GM03348 (cell line): ENCODE measurements at regions not wholly inside any gene's neighbourhood (a gene's known extent, or its start where the extent isn't known, plus 50 kb on each side); places are given as distances from the start of the nearest gene placed in this dataset.
"Not testable (repeated sequence)": the region's sequence is repeated elsewhere in the genome, so short reads cannot be mapped to it uniquely, and the experiment has no call there.

ENCODE experiments used
- DNase-seq: peaks from one replicate; pipeline ENCODE4 v3.0.0; 2012; ENCODE audit warnings: low spot score

DNA sequence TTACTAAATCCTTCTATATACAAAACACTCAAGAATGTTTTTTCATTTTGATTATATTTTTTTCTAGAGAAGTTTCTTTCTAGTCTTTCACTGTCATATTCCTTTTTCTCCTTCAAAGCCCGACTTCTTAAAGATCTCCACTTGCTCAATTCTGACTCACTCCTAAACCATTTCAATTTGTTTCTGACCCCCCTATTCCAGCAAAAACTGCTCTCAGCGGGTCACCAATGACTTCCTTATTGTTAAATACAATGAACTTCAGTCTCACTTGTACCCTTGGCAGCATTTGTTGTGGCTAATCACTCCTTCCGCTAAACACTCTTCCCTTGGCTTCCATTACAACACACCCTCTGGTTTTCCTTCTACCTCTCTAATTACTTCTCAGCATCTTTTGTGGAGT lies 111.1 kb upstream of the RBBP8 start:
- peak; percentile 50 for DNase-seq

DNA sequence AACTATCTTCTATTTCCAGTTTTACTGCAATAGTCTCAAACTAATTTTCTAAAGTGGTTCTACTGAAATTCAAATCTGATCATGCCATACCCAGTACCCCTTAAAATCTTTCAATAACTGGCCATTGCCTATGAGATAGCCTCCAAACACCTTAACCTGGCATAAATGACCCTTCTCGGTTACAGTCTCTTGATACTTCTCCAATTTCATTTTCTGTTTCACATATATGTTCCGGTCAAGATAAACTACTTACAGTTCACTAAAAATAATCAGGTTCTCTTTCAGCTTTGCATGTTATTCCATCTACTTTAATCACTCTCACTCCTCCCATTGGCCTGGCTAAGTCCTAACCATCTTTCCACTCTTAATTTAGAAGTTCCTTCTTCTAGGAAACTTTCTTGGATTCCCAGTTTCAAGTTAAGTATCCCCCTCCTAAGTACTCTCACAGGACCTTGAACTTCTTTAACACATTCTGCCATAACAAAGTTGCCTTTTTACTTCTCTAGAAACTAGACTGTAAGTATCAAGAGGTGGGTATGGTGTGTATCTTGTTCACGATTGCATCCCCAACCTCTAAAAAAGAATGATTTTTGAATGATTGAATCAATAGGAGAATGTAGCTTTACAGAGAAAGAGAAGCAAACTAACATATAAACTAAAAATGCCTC lies 110.2 kb upstream of the RBBP8 start:
- no peak for DNase-seq

DNA sequence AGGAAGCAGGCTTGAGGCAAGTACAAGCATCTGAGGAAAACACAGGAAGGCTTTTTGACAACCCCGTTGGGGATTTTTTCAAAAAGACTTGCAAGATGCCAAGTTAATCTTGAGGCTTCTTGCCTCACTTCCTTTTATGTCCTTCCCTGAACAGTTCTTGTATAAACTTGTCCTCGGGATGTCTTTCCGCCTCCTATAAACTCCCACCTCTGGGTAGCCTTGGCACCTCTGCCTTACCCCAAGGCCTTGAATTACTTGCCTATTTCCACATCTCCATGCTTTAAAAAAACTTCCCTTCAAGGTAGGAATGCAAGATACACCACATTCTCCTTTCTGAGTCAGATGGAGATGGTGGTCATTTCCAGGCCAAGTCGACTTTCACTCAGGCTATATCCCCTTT lies 106.4 kb upstream of the RBBP8 start:
- DNase-seq, result no peak

DNA sequence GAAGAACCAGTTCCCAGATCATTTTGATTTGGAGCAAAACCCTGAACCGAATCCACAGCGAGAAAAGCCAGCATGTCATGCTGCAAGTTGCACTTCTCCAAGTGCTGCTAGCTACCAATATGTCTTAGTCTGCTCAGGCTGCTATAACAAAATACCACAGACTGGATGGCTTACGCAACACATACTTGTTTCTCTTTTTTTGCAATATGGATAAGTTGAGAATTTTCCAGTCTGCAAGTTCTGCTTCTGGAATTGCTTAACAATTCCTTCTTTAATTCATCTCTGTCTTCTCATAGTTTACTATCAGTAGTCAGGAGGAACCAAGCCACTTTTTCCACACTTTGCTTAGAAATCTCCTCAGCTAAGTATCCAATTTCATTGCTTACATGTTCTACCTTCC lies 105.9 kb upstream of the RBBP8 start:
- DNase-seq, result no peak

DNA sequence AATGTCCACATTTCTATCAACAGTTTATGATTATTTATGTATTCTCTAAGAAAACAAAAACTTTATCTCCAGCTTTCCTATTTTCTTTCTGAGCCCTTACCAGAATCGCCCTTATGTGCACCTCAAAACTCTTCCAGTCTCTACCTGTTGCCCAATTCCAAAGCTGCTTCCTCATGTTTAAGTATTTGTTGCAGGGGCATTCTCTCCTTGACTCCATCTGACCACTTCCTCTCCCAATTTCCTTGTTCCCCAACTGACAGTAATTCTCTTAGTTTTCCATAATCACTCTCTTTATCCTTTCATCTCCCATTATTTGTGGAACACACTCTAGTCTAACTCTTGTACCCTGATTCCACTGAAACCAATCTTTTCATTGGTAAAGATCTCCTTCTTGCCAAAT lies 105.4 kb upstream of the RBBP8 start:
- no peak for DNase-seq

DNA sequence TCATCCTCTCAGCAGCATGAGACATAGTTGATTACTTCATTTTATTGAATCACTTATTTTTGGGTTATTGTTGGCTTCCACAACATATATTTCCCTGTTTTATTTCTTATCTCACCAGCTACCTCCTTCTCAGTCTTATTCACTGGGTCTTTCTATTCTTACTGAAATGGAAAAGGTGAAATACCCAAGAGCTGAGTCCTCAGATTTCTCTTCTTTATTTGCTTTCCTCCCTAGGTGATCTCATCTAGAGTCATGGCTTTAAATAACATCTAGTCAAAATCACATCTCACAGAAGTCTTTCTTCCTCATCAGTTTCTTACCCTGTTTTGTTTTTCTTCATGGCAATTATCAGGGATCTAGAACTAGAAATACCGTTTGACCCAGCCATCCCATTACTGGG lies 105.0 kb upstream of the RBBP8 start:
- no peak for DNase-seq

DNA sequence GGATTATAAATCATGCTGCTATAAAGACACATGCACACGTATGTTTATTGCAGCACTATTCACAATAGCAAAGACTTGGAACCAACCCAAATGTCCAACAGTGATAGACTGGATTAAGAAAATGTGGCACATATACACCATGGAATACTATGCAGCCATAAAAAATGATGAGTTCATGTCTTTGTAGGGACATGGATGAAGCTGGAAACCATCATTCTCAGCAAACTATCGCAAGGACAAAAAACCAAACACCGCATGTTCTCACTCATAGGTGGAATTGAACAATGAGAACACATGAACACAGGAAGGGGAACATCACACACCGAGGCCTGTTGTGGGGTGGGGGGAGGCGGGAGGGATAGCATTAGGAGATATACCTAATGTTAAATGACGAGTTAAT lies 104.5 kb upstream of the RBBP8 start:
- DNase-seq, result not testable (repeated sequence)

DNA sequence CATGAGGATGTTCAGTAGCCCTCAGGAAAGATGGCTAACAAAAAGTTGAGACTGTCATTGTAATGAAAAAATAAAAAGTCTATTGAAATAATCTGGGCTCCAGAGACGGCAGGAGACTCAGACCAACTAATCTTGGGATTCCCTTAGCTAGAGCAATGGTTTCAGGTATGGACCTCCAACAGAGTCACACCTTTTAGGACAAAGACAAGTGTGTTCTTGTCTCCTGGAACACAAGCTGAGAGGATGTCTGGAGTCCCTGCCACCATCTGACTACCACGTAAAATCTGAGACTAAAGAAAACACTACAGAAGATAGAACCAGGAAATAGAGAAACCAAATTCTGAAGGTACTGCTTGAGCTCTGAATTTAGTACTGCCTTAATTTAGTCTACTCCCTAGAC lies 103.3 kb upstream of the RBBP8 start:
- no peak for DNase-seq

DNA sequence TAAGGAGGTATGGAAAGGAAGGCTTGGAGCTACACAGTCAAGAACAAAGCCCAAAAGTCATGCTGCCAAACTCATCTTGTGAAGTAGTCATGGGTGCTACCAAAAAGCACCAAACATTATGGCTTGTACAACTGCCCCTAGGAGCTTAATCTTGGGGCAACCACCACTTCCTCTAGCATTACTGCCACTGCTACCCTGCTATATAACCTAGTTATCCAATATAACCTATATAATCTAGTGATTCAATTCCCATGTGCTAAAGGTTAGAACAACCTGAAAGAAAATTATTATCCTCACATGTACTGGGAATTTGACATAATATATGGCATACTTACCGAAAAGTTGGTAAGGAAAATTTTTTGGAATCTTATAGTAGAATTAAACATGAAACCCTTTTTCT lies 102.6 kb upstream of the RBBP8 start:
- DNase-seq, result no peak

DNA sequence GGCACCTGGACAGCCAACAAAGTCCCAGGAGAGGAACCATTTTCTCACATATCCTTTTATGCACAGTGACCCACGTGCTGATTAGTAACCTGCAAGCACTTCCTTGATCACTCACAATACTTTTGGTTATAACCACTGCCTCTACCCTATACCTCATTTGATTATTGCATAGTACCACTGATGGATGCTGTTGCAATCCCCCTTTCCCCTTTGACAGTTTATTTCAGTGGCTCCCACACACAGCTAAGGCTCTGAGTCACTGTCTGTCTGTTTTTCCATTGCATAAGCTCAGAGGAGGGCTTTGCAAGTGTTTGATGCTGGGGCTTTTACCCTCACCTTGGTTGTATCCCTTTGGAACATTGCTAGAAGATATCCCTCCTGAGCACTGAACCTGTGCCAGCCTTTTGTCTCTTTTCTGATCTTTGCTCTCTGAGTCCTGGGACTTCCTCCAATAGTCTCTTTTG lies 101.7 kb upstream of the RBBP8 start:
- DNase-seq, result peak; percentile 48

DNA sequence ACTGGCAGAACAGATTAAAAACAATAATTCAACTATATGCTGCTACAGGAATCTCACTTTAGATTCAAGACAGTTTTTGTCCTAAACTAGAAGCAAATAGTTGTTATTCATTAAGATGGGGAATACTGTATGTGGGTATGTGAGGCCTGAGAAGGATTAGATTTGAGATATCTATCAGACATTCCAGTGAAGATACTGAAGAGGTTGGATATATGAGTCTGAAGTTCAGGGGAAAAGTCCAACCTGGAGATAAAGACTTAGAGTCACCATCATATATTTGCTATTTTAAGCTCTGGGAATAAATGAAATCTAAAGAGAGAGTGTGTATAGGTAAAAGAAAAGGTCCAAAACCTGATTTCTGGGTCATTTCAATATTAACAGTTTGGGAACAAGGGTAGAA lies 96.2 kb upstream of the RBBP8 start:
- no peak for DNase-seq

DNA sequence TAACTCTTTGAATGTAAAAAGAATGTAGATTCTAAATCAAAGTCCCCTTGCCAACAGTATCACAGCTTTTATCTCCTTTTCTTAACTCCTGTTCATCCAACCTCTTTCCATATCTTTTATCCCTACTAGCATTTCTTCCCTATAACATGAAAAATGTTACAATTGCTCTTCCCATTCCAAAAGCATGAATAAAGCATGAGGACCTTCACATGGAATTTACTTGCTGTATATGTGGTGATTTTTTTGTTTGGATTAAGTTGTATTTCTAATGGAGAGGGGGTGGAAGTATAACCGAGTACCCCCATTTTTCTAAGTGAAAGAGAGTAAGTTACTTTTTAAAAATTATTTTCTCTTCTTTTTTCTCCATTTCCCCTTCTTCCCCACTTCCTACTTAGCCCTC lies 94.9 kb upstream of the RBBP8 start:
- no peak for DNase-seq

DNA sequence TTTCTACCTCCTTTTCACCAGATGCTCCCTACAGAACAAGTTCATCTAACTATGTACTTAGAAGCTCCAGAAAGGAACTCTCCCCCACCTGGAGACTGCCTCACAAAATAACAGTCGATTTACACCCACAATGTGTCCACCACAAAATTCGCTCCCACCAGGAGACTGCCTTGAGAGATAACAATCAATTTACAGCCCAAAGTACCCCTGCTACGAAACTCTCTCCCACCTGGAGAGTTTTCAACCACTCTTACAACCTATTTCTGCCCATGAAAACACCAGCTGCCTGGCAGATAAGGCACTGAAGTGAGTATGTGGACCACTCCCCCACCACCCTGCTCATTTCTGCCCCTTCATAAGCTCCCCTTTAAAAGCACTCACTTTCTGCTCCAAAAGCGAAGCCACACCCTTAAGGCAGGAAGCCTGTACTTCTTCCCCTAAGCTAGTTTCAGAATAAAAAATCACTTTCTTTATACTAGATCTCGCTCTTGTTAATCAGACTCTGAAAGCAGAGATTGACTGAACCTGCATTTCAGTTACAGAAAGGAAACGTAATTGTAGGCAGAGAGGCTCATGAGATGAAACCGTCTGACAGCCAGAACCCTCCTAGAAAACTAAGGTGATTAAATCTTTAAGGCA lies 94.4 kb upstream of the RBBP8 start:
- no peak for DNase-seq

DNA sequence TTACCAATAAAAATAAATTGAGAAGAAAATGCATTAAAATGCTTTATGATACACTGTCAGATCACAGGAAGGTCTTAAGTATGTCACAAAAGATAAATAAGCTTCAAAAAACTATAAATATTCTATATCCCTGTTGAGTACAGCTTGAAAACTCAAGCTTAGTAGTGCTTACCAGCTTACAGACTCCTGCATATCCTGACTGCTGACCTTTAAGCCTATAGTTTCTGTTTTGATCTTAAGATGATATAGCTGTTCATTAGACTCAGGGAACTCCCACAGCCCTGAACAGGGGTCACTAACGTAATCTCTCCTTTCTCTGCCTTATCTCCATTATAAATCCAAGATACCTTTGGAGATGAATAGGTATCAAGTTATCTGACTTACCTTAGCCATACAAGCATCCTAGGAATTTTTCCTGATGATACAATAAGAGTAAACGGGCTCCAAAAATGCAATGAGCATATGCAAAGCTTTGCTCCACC lies 93.7 kb upstream of the RBBP8 start:
- no peak for DNase-seq

DNA sequence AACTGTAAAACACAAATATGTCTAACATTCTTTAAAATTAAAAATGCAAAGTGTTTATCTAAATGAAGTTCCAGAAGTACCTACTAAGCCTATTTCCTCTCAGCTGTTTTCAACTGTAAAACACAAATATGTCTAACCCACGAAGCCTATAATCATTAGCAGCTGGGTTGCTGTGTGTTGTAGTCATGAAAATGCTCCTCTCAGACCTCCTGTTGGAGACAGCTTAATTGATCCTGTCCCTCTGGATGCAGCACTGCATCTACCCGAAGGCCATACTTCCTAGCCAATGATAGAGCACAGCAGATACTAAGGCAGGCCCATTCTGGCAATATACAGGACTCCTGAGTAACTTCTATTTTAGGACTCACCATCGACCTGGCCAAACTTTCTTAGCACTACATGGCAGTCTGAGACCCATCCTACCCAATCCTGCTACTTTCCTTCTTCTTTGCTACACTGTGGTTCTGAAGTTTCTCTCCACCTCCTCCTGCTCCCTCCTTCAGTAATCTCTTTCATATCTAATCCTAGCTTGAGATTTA lies 92.5 kb upstream of the RBBP8 start:
- peak; percentile 50 for DNase-seq

DNA sequence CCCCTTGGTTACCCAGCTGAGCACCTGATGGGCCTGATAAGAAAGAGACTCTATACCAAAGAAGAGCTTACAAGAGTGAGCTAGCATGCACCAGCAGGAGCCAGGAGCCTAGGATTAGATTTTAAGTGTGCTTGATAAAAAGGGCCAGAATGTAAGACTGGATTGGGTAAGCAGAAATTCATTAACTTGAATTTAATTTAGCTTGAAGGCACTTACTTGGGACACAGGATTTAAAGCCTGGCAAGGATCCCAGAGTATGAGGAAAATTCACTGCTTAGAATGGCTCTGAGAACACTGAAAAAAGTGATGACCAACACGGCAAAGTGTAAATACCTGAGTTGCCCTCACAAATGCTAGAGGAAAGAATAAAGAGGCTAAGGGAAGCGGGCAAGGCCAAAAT lies 91.3 kb upstream of the RBBP8 start:
- DNase-seq, result no peak

DNA sequence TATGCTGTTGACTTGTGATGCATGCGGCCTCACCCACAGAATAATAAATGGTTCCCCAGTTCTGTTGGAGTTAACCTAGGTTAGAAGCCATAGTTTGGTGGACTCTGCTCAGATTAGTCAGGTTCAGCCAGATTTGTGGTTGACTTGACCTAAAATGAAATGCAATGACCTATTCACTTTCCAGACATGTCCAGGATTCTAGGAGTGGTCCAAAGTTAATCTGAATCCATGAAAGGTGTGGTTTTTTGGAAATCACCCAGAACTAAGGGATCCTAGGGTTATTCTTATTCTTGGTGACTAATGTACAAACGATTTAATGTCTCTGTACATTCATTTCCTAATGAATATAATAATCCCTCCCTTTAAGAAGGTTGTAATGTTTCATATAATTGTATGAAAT lies 88.9 kb upstream of the RBBP8 start:
- peak; percentile 16 for DNase-seq

DNA sequence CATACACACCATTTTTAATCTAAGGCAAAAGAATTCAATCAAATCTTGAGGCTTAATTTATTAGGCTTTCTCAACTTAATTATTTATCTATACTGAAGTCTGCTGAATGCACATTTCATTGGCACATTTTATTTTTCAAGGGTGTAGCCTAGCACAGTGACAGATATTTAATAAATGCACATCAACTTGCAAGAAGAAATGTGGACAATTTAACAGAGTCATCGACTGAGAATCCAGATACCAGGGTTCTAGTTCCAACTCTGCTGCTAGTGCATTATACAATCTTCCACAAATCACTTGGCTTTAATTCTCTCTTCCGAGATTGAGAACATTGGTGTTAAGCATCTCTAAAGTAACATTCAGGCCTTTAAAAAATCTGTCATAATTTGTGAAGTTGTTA lies 88.5 kb upstream of the RBBP8 start:
- DNase-seq, result no peak

DNA sequence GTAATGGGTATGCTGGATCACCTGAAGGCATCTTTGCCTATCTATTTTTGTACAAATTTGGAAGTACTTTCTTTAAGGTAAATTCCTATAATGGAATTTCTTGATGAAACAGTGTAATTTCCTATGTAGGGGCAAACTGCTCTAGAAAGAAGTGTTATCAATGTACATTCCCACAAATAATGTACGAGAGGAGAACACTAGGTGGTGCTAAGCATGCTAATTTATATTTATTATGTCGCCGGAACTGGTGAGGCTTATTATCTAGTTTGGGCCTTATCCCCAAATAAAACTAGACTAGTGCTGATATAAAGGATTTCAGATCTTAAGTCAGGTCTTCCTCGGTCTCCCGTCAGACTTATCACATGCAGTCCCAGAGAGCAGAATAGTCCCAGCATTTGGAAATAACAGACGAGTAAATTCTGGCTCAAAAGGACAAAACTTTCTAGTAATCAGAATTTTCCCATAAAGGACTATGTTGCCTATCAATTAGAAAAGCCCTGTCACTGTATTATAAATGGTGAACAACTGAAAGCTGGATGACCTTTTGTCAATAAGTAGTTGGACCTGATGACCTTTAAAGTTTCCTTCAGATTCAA lies 86.9 kb upstream of the RBBP8 start:
- DNase-seq, result peak; percentile 34

DNA sequence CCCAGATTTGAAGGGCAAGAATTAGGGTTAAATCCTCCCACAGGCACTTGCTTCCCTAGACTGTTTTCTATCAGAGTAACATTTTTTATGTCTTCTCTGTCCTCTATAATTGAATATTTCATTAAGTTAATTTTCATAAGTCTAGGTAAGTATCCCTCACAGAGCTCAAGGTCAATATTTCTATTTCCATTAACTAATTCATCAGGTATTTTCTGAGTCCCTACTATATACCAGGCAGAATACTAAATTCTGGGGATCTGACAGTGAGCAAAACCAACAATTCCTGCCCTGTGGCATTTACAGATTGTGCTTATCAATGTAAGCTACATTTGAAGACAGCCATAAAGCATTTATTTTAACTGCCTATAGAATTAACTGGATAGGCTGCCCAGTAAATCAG lies 86.4 kb upstream of the RBBP8 start:
- no peak for DNase-seq

DNA sequence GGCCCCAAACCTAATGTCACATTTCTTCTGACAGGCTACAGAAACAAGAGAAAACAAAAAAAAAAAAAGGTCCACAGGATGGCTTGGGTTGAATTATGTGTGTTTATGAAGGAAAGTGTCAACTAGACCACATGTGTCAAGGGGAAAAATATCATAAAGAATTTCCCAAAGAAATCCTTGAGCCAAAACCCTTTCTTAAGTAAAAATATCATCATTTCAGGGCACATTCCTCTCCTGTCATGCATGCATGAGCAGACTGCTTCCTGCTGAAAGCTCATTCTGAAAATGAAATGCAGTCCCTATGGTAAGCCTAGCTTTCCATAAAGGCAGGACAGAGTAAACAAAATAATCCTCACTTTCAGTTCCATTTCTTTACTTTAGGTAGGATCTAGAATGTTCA lies 85.7 kb upstream of the RBBP8 start:
- DNase-seq, result peak; percentile 27

DNA sequence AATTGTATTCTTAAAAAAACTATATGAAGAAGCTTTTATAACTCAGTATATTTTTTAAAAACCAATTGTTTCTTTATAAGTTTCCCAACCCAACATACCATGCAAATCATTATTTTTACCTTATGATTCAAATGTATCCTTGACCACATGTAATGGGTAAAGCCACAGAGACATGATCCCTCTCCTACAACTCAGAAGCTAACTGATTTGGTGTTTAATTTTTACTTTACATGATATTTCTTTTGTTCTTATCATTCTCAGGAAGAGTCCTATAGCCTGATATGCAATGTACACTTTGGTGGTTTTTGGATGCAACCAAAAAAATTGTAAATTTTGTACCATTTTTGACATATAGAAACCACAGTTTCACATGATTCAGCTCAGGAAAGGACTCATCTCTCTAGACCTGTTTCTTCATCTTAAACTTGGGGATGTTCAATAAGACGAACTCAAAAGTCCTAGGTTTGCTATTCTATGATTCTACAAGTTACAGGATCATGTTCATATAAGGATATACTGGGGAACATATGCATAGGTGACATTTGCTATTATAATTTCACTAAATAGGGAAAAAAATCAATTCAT lies 85.2 kb upstream of the RBBP8 start:
- no peak for DNase-seq

DNA sequence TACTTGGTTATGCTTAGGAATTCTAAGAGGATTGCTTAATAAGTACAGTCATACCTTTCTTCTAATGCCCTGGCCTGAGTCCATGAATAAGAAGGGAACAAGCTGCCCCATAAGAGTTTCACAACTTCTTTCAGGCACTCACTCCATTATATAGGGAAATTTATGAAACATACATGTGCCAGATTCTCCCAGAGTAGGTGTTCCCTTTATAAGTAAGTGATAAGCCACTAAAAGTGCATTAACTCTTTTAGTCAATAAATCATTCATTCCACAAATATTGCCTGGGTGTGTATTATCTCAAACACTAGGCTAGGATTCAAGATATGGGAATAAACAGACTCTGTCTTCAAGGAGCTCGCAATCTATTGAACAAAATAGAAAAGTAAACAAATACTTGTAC lies 84.5 kb upstream of the RBBP8 start:
- DNase-seq, result peak; percentile 51
